ENCODE measurements at regions not wholly inside any gene's neighbourhood (a gene's known extent, or its start where the extent isn't known, plus 50 kb on each side); places are given as distances from the start of the nearest gene placed in this dataset.
A peak's percentile ranks its signal among the peaks of the same experiment; 100 is the strongest.

GRCh38 chrX:139141370-139141769, 389.2 kb upstream of the F9 start:
- no peak overlapping the region for H2AFZ ChIP-seq (replicated peaks)
- no peaks in the 10 kb centered on the region for H4K20me1 ChIP-seq (ENCODE audit: low read depth)
- no peak for DNase-seq (ENCODE audit: low spot score)
- H3K9me3 Mint-ChIP-seq: no peaks in the 10 kb centered on the region
- TF ChIP-seq CTCF (IDR thresholded peaks at IDR 0.05) (no peak), EZH2phosphoT487 (IDR thresholded peaks at IDR 0.05) (no peak), EZH2 (IDR thresholded peaks at IDR 0.05) (no peak)
- no peak overlapping the region for H3K27ac Mint-ChIP-seq
- peaks cover 4% of the 10 kb centered on the region for H3K27me3 Mint-ChIP-seq (ENCODE audit: insufficient read depth, low read depth)
- H3K4me2 ChIP-seq: no peak overlapping the region
- H3K9me3 ChIP-seq (ENCODE audit: low read depth): no peaks in the 10 kb centered on the region
- H3K9ac ChIP-seq: no peak overlapping the region
- no peak overlapping the region for H3K4me3 ChIP-seq
- H3K27me3 ChIP-seq: no peaks in the 10 kb centered on the region
- no peaks in the 10 kb centered on the region for H3K36me3 ChIP-seq
- no peaks in the 10 kb centered on the region for H3K79me2 ChIP-seq (ENCODE audit: low read depth)
- no peaks in the 10 kb centered on the region for H3K4me1 ChIP-seq
- H3K36me3 Mint-ChIP-seq: no peaks in the 10 kb centered on the region
- no peak overlapping the region for H3K4me3 Mint-ChIP-seq
- H3K4me1 Mint-ChIP-seq: no peaks in the 10 kb centered on the region
- H3F3A ChIP-seq (ENCODE audit: low read depth): no peaks in the 10 kb centered on the region
- no peak overlapping the region for H3K27ac ChIP-seq

- no peaks in the 10 kb centered on the region for H3K27me3 ChIP-seq
- Mint-ChIP-seq H3K9me3 (no peaks in the 10 kb centered on the region), H3K27ac (no peak overlapping the region), H3K36me3 (no peaks in the 10 kb centered on the region), H3K27me3 (ENCODE audit: insufficient read depth, low read depth) (no peaks in the 10 kb centered on the region), H3K4me3 (no peak overlapping the region), H3K4me1 (peaks cover 7% of the 10 kb centered on the region)
- H2AFZ ChIP-seq (replicated peaks): no peak overlapping the region
- no peaks in the 10 kb centered on the region for H4K20me1 ChIP-seq (ENCODE audit: low read depth)
- H3K36me3 ChIP-seq: peaks cover 4% of the 10 kb centered on the region
- H3K4me3 ChIP-seq: no peak overlapping the region
- H3K4me2 ChIP-seq: no peak overlapping the region
- no peak for DNase-seq (ENCODE audit: low spot score)
- H3K27ac ChIP-seq: no peak overlapping the region
- H3K79me2 ChIP-seq (ENCODE audit: low read depth): no peaks in the 10 kb centered on the region
- no peaks in the 10 kb centered on the region for H3K4me1 ChIP-seq
- no peak overlapping the region for H3K9ac ChIP-seq
- H3F3A ChIP-seq (ENCODE audit: low read depth): no peaks in the 10 kb centered on the region
- TF ChIP-seq CTCF (IDR thresholded peaks at IDR 0.05) (no peak), EZH2phosphoT487 (IDR thresholded peaks at IDR 0.05) (no peak), EZH2 (IDR thresholded peaks at IDR 0.05) (no peak)
- H3K9me3 ChIP-seq (ENCODE audit: low read depth): no peaks in the 10 kb centered on the region
These were observed 396.2 kb upstream of the F9 start for GRCh38 chrX:139134316-139134715.

GRCh38 chrX:139126493-139126892, 404.0 kb upstream of the F9 start:
- no peaks in the 10 kb centered on the region for H3K9me3 ChIP-seq (ENCODE audit: low read depth)
- H3K4me1 ChIP-seq: no peaks in the 10 kb centered on the region
- H3K27me3 Mint-ChIP-seq (ENCODE audit: insufficient read depth, low read depth): peaks cover 5% of the 10 kb centered on the region
- peaks cover 5% of the 10 kb centered on the region for H3K36me3 Mint-ChIP-seq
- no peak overlapping the region for H2AFZ ChIP-seq (replicated peaks)
- no peak overlapping the region for H3K9ac ChIP-seq
- DNase-seq (ENCODE audit: low spot score): peak; percentile 65
- no peak overlapping the region for H3K27ac ChIP-seq
- H3F3A ChIP-seq (ENCODE audit: low read depth): no peaks in the 10 kb centered on the region
- peaks cover 5% of the 10 kb centered on the region for H3K9me3 Mint-ChIP-seq
- no peaks in the 10 kb centered on the region for H3K79me2 ChIP-seq (ENCODE audit: low read depth)
- H3K4me3 Mint-ChIP-seq: no peak overlapping the region
- TF ChIP-seq CTCF (IDR thresholded peaks at IDR 0.05): peak; percentile 65
- TF ChIP-seq EZH2 (IDR thresholded peaks at IDR 0.05): no peak
- TF ChIP-seq EZH2phosphoT487 (IDR thresholded peaks at IDR 0.05): no peak
- no peaks in the 10 kb centered on the region for H3K27me3 ChIP-seq
- no peak overlapping the region for H3K4me2 ChIP-seq
- H3K4me1 Mint-ChIP-seq: peaks cover 13% of the 10 kb centered on the region
- H3K4me3 ChIP-seq: no peak overlapping the region
- H3K36me3 ChIP-seq: peaks cover 4% of the 10 kb centered on the region
- H3K27ac Mint-ChIP-seq: no peak overlapping the region
- H4K20me1 ChIP-seq (ENCODE audit: low read depth): no peaks in the 10 kb centered on the region
